IPS-NIHi11 (cell line): ENCODE measurements at regions not wholly inside any gene's neighbourhood (a gene's known extent, or its start where the extent isn't known, plus 50 kb on each side); places are given as distances from the start of the nearest gene placed in this dataset.
"Not testable (repeated sequence)": the region's sequence is repeated elsewhere in the genome, so short reads cannot be mapped to it uniquely, and the experiment has no call there.

Source experiments
- DNase-seq: peaks from one replicate; pipeline ENCODE4 v3.0.0; 2012; ENCODE audit warnings: mixed read lengths, low spot score

DNA sequence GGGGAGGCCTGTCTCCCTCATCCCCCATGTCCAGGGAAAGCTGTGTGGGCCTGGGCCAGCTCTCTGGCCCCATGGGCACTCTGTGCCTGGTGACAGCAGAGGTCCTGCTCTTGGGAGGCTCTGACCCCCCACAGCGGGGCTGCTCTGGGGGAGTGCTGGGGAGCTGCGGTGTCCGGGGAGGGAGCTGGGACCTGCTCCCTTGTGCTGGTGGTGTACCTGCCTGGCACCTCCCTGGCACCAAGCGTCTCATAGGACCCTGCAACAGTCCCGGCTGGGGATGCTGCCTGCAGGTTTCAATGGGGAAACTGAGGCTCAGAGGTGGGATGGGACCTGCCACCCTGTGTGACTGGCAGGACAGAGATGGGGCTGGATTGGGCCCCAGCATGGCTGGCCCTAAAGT, 111.3 kb downstream of the KIF26A start:
- no peak for DNase-seq

DNA sequence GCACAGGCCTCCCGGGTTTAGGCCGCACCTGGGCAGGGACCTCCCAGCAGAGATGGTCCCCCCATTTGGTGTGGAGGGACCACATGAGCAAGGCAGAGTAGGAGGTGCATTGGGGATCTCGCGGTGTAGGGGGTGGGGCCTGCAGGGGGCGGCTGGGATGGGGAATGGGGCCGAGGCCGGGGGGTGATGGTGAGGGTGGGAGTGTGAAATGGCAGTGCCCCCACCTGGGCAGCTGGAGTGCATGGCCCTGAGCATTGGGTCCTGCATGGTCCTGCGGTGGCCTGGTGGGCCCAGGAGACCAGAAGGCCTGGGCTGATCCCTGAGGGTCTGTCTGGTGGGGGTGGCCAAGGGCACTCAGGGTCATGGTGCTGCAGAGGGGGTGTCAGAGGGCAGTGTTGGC, 111.8 kb downstream of the KIF26A start:
- no peak for DNase-seq

DNA sequence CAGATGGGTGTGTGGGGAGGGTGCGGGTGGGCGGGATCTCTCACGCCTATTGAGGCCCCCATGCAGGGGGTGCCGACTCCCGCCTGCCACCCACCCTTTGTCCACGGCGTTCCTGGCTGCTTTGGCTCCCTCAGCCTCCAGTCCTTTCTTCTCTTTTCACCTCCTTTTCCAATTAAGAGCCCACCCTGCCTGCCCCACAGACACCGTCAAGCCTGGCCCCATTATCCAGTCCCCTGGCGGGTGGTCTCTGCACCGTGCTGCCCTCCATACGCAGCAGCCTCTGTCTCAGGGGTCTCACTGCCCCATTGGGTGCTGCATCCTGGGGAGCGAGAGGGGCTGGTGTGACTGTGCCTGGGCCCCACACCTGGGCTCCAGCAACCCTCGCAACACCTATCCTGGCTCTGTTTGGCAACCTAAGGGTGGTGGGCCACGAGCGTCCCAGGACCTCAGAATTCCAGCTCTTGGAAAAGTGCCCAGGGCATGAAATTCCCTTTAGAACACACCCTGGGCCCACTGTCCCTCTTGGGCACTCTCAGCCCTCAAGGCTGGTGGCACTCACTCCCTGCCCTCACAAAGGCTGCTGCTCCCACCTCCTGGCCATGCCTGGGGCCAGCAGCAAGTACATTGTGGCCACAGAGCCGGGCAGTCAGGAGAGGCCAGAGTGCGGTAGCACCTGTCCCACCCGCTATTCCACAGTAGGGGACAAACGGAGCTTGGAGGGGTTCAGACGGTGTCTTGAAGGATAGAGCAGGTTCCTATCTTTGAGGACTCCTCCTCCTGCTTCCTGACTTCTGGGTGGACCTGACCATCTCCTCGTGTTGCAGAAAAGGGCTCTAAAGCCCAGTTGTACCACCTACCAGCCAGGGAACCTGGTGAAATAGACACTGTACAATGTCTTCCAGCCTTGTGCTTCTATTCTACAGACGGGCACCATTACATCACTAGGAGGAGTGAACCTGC, 114.1 kb downstream of the KIF26A start:
- no peak for DNase-seq

DNA sequence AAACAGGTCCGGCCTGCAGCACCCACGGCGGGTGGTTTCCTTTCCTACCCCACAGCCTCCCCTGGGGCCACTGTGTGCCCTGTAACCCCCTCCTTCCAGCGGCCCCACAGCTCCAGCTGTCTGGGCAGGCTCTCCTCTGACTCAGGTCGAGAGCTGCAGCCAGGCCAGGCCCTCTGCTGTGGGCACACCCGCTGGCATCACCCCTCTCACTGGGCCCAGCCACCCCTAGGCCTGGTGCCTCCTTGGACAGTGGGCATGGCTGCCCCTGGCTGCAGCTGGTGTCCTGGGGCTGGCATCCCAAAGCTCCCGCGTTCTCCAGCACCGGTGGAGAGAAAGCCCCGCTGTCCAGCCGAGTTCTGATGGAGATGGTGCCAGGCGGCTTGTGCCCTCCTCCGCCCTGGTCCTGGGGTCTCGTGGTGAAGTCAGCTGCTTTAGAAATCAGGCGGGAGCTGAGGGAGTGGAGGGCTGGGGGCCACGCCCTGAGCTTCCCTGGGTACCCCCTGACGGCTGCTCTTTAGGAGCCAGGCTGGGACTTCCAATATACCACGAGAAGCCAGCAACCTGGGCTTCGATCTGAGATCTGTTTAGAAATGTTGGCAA, 114.9 kb downstream of the KIF26A start:
- DNase-seq: no peak

DNA sequence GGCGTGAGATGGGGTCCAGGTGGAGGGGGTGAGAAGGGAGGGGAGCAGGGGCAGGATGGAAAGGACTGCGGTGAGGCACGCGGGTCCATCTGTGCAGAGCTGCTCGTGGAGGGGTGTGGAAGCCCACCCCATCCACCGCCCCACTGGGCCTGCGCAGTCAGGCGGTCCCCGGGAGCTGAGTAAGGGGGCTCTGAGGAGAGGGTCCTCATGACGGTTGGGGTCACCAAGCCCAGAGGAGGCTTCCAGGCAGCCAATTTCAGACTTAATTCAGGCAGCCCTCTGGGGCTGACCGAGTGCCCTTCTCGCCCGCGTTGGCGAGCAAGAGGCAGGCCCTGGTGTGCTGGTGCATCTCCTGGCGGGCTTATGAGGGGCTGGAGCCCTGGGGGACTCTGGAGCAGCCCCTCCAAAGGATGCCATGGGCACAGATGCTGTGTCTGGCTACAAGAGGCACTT, 115.5 kb downstream of the KIF26A start:
- DNase-seq: no peak

DNA sequence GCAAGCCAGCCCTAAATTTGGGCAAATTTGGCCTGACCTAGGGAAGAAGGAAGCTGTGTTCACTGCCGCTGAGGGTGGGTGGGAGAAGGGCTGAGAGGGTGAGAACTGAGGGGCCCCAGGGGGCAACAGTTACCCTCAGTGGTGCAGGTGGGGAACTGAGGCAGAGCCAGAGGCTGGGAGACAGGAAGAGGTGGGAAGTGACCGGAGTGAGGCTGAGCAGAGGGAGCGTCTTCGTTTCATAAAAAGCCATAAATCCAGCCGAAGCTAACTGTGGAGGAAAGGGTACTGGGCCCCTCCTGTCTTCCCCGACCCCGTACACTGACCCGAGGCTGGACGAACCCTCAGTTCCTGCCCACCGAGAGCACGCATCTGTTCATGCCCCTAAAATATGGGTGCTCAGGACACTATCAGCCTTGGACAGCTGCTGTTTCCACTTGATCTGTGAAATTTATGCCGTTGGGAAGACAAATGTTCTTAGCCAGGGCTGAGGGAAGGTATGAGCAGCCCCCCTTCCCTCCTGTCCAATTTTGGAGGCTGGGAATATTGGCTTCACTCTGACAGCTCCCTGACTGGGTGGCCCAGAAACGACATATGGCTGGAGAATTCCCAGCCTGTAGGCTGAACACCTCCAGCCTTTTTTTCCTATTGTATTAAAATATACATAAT, 116.5 kb downstream of the KIF26A start:
- no peak for DNase-seq

DNA sequence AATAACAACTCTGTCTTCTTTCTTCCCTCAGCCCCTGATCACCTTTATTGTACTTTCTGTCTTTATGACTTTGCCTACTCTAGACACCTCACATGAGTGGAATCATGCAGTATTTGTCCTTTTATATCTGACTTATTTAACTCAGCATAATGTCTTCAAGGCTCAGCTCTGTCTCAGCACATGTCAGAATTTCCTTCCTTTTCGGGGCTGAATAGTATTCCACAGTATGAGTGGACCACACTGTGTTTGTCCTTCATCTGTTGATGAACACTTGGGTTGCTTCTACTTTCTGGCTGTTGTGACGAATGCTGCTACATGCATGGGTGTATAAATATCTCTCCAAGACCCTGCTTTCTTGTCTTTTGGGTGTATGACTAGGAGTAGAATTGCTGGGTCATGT, 117.6 kb downstream of the KIF26A start:
- no peak for DNase-seq

DNA sequence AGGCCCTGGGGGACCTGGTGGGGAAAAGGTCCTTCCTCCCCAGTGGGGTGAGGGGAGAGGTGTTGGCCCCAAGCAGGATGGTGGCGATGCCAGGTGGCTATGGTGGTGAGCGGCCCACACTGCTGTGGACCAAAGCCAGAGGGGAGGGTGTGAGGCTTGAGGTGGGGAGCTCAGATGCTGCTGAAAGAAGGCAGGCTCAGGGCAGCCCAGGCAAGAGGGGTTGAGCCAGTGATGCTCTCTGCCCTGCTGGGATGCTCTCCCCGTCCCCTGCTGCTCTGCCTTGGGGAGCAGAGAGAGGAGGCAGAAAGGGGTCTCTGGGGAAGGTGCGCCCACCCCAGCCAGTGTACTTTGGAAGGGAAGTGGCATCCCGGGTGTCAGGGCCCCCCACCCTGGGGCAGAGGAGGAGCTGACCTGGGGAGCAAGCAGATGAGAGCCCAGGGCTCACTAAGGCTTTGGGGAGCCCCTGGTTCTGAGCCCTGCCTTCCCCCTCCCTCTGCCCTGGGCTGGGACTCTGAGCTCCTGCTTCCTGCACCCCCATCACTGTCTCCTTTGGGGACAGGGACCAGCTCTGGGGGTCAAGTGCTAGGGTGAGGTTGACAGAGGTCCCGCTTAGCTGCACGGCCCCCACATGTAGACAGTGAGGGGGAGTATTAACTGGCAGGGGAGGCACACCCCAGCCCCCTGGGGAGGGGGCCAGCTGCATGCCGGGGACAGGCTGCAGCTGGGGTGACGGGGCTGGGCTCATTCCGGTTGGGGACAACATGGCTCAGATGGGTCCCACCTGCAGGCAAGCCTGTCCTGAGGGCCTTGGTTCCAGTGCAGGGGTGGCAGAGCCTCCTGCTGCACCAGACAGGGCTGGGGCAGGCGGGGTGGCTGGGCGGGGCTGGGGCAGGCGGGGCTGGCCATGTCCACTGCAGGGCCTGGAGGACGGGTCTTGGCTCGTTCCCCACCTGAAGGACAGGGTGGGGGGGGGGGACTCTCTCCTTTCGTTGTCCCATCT, 124.4 kb downstream of the KIF26A start:
- DNase-seq: peak; percentile 3

DNA sequence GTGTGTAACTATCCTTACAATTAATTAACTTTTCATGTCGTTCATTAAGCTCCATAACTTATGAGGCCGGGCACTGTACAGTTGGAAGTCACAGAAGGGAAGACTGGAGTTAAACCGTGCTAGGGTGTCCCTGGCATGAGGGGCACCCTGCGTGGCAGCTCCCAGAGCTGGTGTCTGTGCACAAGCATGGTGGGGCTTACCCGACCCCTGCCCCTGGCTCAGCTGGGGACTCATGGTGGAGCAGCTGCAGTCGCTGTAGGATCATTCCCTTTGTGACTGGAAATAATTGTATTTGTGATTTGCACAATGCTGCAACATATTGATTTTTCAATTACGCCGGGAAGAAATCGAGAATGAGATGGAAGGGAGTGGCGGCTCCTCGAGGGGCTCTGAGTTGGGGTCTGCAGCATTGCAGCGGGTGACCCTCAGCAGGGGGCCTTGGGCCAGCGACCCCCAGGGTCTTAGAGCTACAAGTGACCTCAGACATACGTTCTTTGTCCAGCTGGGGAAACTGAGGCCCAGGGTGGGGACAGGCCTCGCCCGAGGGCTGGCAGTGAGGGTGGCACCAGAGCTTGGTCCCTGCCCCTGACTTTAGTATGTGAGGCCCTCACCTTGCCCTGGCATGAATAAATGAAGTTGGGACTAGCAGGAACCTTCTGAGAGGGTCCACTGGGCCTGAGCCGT, 125.4 kb downstream of the KIF26A start:
- no peak for DNase-seq

DNA sequence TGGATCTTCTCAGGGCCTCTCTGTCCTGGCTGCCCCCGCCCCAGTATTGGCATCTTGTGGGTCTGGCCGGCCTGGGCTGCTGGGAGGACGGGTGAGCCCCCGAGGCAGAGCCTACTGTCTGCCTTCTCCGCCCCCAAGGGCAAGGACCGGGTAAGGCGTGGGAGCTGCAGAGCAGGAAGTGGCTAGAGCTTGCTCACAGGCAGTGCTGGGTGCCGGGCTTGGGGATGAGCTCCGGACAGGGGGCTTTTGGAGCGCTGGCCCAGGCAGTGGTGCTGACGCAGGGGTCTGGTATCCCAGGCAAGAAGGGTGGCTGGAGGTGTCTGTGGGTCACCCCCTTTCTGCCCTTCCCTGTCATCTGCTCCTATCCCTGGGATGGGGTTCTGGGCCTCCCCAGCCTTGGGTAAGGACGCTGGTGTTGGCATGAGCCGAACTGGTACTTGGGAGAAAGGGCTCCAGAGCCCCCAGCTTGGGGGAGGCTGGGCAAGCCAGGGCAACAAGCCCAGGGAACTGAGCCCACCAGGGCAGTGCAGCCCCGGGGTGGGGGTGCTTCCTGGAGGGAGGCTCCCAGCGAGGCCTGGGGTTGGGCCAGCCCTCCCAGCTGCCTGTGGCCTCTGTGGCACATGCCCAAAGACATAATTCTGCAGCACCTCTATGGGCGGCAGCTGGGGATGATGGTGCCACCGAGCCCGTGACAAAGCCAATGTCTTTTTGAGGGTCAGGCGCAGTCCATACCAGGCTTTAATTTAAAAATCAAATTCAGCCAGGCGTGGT, 126.3 kb downstream of the KIF26A start:
- peak; percentile 11 for DNase-seq

DNA sequence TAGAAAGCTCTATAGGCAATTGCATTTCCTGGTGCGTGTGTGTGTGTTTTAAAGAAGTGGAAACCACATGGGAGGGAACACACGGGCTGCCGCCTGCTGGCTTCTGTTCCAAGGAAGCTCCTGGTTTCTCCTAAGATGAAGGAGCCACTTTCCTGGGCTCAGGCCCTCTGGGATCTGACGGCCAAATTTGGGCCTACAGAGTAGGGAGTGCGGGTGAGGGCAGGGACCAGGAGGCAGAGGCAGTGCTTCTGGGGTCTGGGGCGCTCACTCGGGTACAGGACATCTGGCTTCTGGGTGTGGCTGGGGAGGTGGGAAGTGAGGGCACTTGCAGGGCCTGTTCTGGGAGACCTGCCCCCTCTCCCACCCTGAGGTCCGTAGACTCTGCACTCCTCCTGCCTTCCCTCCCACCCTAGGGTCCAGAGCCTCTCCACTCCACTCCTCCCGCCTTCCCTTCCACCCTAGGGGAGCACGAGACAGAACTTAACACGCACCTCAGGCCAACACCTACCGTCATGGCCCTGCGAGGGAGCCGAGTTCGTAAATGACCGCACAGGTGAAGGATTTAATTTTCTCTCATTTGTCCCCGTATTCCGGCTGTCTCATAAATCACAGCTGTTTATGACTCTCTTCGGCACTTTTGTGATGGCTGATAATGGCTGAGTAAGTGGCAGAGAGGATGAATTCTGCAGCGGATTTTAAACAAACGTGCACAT, 127.7 kb downstream of the KIF26A start:
- no peak for DNase-seq

DNA sequence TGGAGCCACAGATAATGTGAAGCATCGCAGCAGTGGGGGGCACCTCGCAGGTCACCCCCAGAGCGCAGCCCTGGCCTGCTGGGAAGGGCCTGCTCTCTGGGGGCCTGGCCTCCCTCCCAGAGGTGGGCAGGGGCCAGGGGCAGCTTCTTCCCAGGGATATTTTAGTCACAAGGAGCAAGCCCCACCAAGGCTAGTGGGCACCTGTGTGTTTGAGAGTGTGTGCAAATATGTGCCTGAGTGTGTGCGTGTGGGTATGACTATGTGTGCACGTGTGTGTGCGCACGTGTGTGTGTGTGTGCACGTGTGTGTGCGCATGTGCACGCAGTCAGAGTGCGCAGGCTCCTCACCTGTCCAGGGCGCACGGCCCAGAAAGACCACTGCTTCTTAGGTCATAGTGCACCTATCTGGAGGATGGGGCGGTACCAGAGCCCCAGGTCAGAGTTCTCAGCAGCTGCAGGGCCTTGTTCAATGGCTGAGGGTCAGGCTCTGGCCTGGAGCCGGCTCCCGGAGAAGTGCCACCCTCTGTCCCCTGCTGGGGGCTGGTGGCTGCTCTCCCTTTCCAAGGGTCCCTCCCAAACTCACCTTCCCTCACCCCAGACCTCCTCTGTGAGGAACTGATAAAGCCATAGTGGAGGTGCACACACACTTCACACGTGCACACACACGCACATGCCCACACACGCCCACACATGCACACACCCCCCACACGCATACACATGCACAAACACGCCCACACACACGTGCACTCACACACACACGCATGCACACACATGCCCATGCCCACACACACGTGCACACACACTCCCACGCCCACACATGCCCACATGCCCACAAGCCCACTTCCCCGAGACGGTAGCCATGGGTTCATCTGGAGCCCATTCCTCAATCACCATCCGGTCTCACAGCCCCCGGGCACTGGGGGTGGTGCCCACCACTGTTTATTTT, 128.5 kb downstream of the KIF26A start:
- no peak for DNase-seq

DNA sequence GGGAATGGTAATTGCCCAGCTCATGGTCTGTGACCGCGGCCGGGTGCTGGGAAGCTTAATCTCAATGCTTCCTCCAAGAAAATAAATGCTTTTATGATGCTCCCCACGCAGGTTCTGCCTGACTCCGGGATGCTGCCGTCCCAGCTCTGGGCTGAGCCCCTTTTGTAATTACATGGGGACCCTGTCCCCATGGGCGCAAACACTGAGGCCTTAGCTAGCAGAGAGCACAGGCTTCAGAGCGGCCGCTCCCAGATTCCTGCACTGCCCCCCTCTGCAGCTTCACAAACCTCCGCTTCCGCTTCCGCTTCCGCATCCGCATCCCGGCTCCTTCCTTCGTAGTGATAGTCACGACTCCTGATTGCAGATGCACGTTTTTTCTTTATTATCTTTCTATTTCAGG, 129.5 kb downstream of the KIF26A start:
- no peak for DNase-seq

DNA sequence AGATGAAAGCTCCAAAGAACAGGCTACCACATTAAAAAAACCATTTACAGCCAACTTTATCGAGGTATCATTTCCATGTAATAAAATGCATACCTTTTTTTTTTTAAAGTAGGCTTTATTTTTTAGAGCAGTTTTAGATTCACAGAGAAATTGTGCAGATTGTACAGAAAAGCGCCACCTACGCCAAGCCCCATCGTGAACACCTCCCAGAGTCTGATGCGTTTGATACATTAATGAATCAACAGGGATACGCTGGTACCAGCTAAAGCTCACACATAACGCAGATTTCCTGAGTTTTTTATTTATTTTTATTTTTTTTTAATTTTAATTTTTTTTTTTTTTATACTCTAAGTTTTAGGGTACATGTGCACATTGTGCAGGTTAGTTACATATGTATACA, 129.9 kb downstream of the KIF26A start:
- no peak for DNase-seq

DNA sequence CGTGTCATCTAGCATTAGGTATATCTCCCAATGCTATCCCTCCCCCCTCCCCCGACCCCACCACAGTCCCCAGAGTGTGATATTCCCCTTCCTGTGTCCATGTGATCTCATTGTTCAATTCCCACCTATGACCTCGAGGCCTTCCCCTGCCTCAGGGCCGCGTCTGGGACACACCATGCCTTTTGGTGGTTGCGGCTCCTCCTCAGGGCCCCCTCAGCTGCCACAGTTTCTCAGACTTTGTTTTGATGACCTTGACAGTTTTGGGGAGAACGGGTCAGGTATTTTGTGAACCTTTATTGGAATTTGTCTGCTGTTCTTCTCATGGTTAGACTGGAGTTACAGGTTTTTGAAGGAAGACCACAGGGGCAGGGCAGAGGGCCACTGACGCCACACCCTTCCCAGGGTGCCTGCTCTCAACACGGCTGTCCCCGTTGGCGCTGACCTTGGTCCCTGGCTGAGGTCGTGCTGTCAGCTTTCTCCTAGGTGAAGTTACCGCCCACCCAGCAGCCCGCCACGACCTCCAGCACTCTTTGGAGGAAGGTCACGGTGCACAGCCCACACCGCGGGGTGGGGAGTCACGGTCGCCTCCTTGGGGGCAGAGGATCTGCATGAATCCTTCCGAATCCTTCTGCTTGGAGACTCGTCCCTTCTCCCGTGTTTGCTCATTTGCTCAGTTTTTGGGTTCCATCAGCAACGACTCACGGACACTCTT, 130.5 kb downstream of the KIF26A start:
- DNase-seq: no peak

DNA sequence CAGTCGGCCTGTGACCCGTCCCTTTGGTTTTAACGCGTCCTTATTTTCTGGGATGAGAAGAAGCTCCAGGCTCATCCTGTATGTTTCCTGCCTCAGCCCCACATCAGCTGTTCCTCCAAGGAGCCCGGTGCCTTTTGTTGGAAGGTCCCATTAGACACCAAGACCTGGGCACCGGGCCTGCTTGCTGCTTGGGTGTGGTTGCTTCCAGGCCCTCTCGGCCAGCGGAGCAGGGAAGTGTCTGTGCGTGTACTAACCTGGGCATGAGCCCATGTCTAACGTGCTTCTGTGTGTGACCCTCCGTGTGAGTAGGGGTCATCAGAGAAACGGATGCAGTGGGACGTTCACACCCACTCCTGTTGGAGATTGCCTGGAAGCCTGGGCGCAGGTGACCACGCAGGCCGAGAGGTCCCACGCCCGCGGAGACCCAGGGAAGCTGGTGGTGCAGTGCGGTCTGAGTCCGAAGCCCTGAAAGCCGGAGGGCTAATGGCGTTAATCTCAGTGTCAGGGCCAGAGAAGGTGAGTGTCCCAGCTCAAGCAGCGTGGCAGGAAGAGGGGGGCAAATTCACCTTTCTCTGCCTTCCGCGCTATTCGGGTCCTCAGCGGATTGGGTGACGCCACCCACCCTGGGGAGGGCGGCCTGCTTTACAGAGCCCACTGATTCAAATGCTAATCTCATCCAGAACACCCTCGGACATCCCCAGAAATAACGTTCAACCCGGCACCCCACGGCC, 131.3 kb downstream of the KIF26A start:
- DNase-seq: not testable (repeated sequence)

DNA sequence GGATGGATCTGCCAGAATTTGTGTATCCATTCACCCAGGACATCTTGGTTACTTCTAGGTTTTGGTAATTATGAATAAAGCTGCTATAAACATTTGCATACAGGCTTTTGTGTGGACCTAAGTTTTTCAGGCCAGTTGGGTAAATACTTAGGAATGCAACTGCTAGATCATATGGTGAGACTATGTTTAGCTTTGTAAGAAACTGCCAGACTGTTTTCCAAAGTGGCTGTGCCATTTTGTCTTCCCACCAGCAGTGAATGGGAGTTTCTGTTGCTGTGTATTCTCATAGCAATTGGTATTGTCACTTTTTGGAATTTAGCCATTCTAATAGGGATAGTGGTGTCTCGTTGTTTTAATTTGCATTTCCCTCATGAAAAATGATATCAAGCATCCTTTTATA, 133.0 kb downstream of the KIF26A start:
- DNase-seq: no peak
